H9 (cell line): ENCODE measurements at regions not wholly inside any gene's neighbourhood (a gene's known extent, or its start where the extent isn't known, plus 50 kb on each side); places are given as distances from the start of the nearest gene placed in this dataset.

Experiments
- DNase-seq: peaks from one replicate; pipeline ENCODE4 v3.0.0-alpha.2; 2017
- H2AFZ ChIP-seq: one replicate; pipeline ENCODE4 v1.6.1; 2013; ENCODE audit warnings: mild to moderate bottlenecking, low read length, control low read depth, moderate library complexity
- H2AK5ac ChIP-seq: 2 replicates; pipeline ENCODE4 v1.6.1; 2013; ENCODE audit warnings: low read length, control low read depth, mixed read lengths; ENCODE audit not compliant: insufficient read length
- H2BK120ac ChIP-seq: one replicate; pipeline ENCODE4 v1.6.1; 2013; ENCODE audit warnings: low read depth, mild to moderate bottlenecking, low read length, control low read depth, inconsistent platforms; ENCODE audit not compliant: poor library complexity, severe bottlenecking
- H2BK12ac ChIP-seq: 2 replicates; pipeline ENCODE4 v1.6.1; 2013; ENCODE audit warnings: low read length, control low read depth, mixed read lengths, low read depth; ENCODE audit not compliant: insufficient read length
- H2BK15ac ChIP-seq: 2 replicates; pipeline ENCODE4 v1.6.1; 2013; ENCODE audit warnings: low read depth, low read length, control low read depth
- H2BK20ac ChIP-seq: one replicate; pipeline ENCODE4 v1.6.1; 2013; ENCODE audit warnings: low read depth, mild to moderate bottlenecking, low read length, control low read depth, inconsistent platforms; ENCODE audit not compliant: poor library complexity, severe bottlenecking
- H2BK5ac ChIP-seq: 2 replicates; pipeline ENCODE4 v1.6.1; 2013; ENCODE audit warnings: low read length, control low read depth, mixed read lengths; ENCODE audit not compliant: insufficient read length
- H3K14ac ChIP-seq: 2 replicates; pipeline ENCODE4 v1.6.1; 2013; ENCODE audit warnings: low read length, control low read depth; ENCODE audit not compliant: insufficient read depth
- H3K18ac ChIP-seq: 2 replicates; pipeline ENCODE4 v1.6.1; 2013; ENCODE audit warnings: low read depth, mild to moderate bottlenecking, mixed read lengths, low read length, control low read depth; ENCODE audit not compliant: insufficient read length
- H3K23ac ChIP-seq: 2 replicates; pipeline ENCODE4 v1.6.1; 2013; ENCODE audit warnings: low read length, control low read depth, mixed read lengths, low read depth; ENCODE audit not compliant: insufficient read length
- H3K23me2 ChIP-seq: 2 replicates; pipeline ENCODE4 v1.6.1; 2013; ENCODE audit warnings: low read depth, mild to moderate bottlenecking, mixed read lengths, low read length, control low read depth; ENCODE audit not compliant: insufficient read length, poor library complexity, severe bottlenecking
- H3K27ac ChIP-seq: 2 replicates; pipeline ENCODE4 v1.5.1; 2013; ENCODE audit warnings: low read length, control low read depth, mixed read lengths, low read depth; ENCODE audit not compliant: insufficient read length
- H3K27me3 ChIP-seq: 2 replicates; pipeline ENCODE4 v1.6.1; 2013; ENCODE audit warnings: low read length, control low read depth, inconsistent platforms; ENCODE audit not compliant: insufficient read depth
- H3K4ac ChIP-seq: 2 replicates; pipeline ENCODE4 v1.6.1; 2013; ENCODE audit warnings: low read depth, mild to moderate bottlenecking, control low read depth, inconsistent platforms, low read length, moderate library complexity
- H3K4me1 ChIP-seq: 2 replicates; pipeline ENCODE4 v1.6.1; 2013; ENCODE audit warnings: low read length, control low read depth, inconsistent platforms; ENCODE audit not compliant: insufficient read depth
- H3K4me2 ChIP-seq: 2 replicates; pipeline ENCODE4 v1.6.1; 2013; ENCODE audit warnings: low read length, control low read depth, mixed read lengths; ENCODE audit not compliant: insufficient read length, insufficient read depth
- H3K56ac ChIP-seq: 2 replicates; pipeline ENCODE4 v1.6.1; 2013; ENCODE audit warnings: low read depth, mild to moderate bottlenecking, mixed read lengths, low read length, control low read depth; ENCODE audit not compliant: insufficient read length
- H3K79me1 ChIP-seq: 2 replicates; pipeline ENCODE4 v1.6.1; 2013; ENCODE audit warnings: low read depth, mild to moderate bottlenecking, moderate library complexity, low read length, control low read depth, inconsistent platforms; ENCODE audit not compliant: insufficient read depth, poor library complexity, severe bottlenecking
- H3K79me2 ChIP-seq: 2 replicates; pipeline ENCODE4 v1.6.1; 2013; ENCODE audit warnings: low read length, control low read depth, inconsistent platforms; ENCODE audit not compliant: insufficient read depth
- H3K9ac ChIP-seq: 2 replicates; pipeline ENCODE4 v1.6.1; 2013; ENCODE audit warnings: low read length, control low read depth, mixed read lengths; ENCODE audit not compliant: insufficient read length; ENCODE audit errors: extremely low read depth
- H3K9me3 ChIP-seq: one replicate; pipeline ENCODE4 v1.6.1; 2013; ENCODE audit warnings: low read depth, low read length, inconsistent platforms; ENCODE audit not compliant: control insufficient read depth
- H3T11ph ChIP-seq: one replicate; pipeline ENCODE4 v1.6.1; 2013; ENCODE audit warnings: mild to moderate bottlenecking, low read length, control low read depth, inconsistent platforms
- H4K20me1 ChIP-seq: one replicate; pipeline ENCODE4 v1.6.1; 2013; ENCODE audit not compliant: control insufficient read depth, insufficient read length, insufficient read depth
- H4K5ac ChIP-seq: 2 replicates; pipeline ENCODE4 v1.6.1; 2013; ENCODE audit warnings: low read depth, mild to moderate bottlenecking, mixed read lengths, low read length, control low read depth; ENCODE audit not compliant: insufficient read length
- H4K8ac ChIP-seq: replicated peaks from 2 replicates; pipeline ENCODE4 v1.6.1; 2013; ENCODE audit warnings: low read length, control low read depth, mixed read lengths, low read depth; ENCODE audit not compliant: insufficient read length
- H4K91ac ChIP-seq: 2 replicates; pipeline ENCODE4 v1.6.1; 2013; ENCODE audit warnings: low read depth, mild to moderate bottlenecking, moderate library complexity, mixed read lengths, low read length, control low read depth; ENCODE audit not compliant: insufficient read length
- H3K27ac Mint-ChIP-seq, 3 experiments: 2 replicates in 2 of 3; 3 replicates in 1 of 3; pipeline ENCODE4 v1.8.0; 2020 to 2021; ENCODE audit warnings: mixed read lengths in 3 of 3, mild to moderate bottlenecking in 1 of 3, moderate library complexity in 1 of 3
- H3K27me3 Mint-ChIP-seq: 2 replicates; pipeline ENCODE4 v1.8.0; 2021; ENCODE audit warnings: low read depth, mild to moderate bottlenecking, moderate library complexity, mixed read lengths
- H3K36me3 Mint-ChIP-seq, 3 experiments: 2 replicates in 2 of 3; 3 replicates in 1 of 3; pipeline ENCODE4 v1.8.0; 2020 to 2021; ENCODE audit warnings: low read depth in 3 of 3, mixed read lengths in 3 of 3; ENCODE audit not compliant: insufficient read depth in 1 of 3
- H3K4me1 Mint-ChIP-seq, 2 experiments: 2 replicates each; pipeline ENCODE4 v1.8.0; 2020; ENCODE audit warnings: mixed read lengths in 2 of 2
- H3K4me3 Mint-ChIP-seq, 2 experiments: 2 replicates in 1 of 2; 3 replicates in 1 of 2; pipeline ENCODE4 v1.8.0; 2020 to 2021; ENCODE audit warnings: mild to moderate bottlenecking in 2 of 2, mixed read lengths in 2 of 2, moderate library complexity in 1 of 2
- H3K9me3 Mint-ChIP-seq, 2 experiments: 2 replicates in 1 of 2; 3 replicates in 1 of 2; pipeline ENCODE4 v1.8.0; 2020; ENCODE audit warnings: mild to moderate bottlenecking in 2 of 2, mixed read lengths in 2 of 2, moderate library complexity in 1 of 2
- WGBS: extraction: QIAGEN DNeasy Blood & Tissue Kit; methylation state at CpG from one replicate; pipeline ENCODE4 v1.1.7; 2013; ENCODE audit warnings: missing lambda C conversion rate, low lambda C conversion rate, mixed read lengths; ENCODE audit not compliant: insufficient read length; ENCODE audit errors: extremely low coverage; 5-methylcytosine and 5-hydroxymethylcytosine counted together
- TF ChIP-seq, protein P1 (sequence below): fragments of 200-600 bp; sonication (generic); conservative IDR thresholded peaks from 3 replicates; pipeline ENCODE4 v1.8.0; 2021; ENCODE audit warnings: antibody characterized with exemption, mild to moderate bottlenecking

GRCh38 chr2:240347373-240347940 is 88.0 kb upstream of the GPC1 start:
- Histone ChIP-seq H2BK12ac (no peak overlapping the region), H2BK20ac (no peak overlapping the region), H3K18ac (no peak overlapping the region), H3K9me3 (no peaks in the 10 kb centered on the region), H3K9ac (no peak overlapping the region), H2BK15ac (no peak overlapping the region), H3K27ac (no peak overlapping the region), H3K4me1 (no peaks in the 10 kb centered on the region), H2AK5ac (no peak overlapping the region), H4K20me1 (no peaks in the 10 kb centered on the region), H3K56ac (no peak overlapping the region), H4K5ac (no peak overlapping the region), H3K23ac (no peak overlapping the region), H3T11ph (no peak overlapping the region), H3K14ac (no peak overlapping the region), H3K4me2 (no peak overlapping the region), H2AFZ (no peak overlapping the region), H3K23me2 (no peaks in the 10 kb centered on the region), H3K79me1 (no peaks in the 10 kb centered on the region), H4K8ac (no peak overlapping the region), H3K79me2 (no peaks in the 10 kb centered on the region), H4K91ac (no peak overlapping the region), H3K4ac (no peak overlapping the region), H2BK5ac (no peak overlapping the region), H3K27me3 (no peaks in the 10 kb centered on the region), H2BK120ac (no peak overlapping the region)
- Mint-ChIP-seq H3K4me1 (no peaks in the 10 kb centered on the region), H3K27me3 (peaks cover 7% of the 10 kb centered on the region), H3K36me3 (no peaks in the 10 kb centered on the region; a peak in 3 of 7 replicates), H3K27ac (no peak overlapping the region; a peak in 1 of 7 replicates), H3K9me3 (peaks cover 15 to 17% of the 10 kb centered on the region in 2 experiments), H3K4me3 (no peak overlapping the region)
- WGBS = no CpG with 5 or more reads among the region's 13 CpGs
- TF ChIP-seq, protein P1, sequence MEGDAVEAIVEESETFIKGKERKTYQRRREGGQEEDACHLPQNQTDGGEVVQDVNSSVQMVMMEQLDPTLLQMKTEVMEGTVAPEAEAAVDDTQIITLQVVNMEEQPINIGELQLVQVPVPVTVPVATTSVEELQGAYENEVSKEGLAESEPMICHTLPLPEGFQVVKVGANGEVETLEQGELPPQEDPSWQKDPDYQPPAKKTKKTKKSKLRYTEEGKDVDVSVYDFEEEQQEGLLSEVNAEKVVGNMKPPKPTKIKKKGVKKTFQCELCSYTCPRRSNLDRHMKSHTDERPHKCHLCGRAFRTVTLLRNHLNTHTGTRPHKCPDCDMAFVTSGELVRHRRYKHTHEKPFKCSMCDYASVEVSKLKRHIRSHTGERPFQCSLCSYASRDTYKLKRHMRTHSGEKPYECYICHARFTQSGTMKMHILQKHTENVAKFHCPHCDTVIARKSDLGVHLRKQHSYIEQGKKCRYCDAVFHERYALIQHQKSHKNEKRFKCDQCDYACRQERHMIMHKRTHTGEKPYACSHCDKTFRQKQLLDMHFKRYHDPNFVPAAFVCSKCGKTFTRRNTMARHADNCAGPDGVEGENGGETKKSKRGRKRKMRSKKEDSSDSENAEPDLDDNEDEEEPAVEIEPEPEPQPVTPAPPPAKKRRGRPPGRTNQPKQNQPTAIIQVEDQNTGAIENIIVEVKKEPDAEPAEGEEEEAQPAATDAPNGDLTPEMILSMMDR = no peak
- no peak for DNase-seq
